Thoracic aorta (tissue), 2 donors: ENCODE measurements at regions not wholly inside any gene's neighbourhood (a gene's known extent, or its start where the extent isn't known, plus 50 kb on each side); places are given as distances from the start of the nearest gene placed in this dataset.

ENCODE experiments used
- ATAC-seq: fragments of 150-250 bp; one replicate; pipeline ENCODE4 v1.8.0; 2017; ENCODE audit warnings: low read depth; ENCODE audit not compliant: insufficient number of reproducible peaks, low FRiP score
- DNase-seq: peaks from one replicate; pipeline ENCODE4 v3.0.0-alpha.2; 2020; ENCODE audit warnings: low spot score
- H3K27ac ChIP-seq, 2 donors: fragments of 200-600 bp; sonication (generic); 1 replicate in 1 of 2; 2 replicates in 1 of 2; pipeline ENCODE4 v1.5.1; 2016; ENCODE audit warnings: mild to moderate bottlenecking in 2 of 2, moderate library complexity in 2 of 2
- H3K27me3 ChIP-seq: fragments of 200-600 bp; sonication (generic); replicated peaks from 2 replicates; pipeline ENCODE4 v1.6.0; 2016; ENCODE audit warnings: mild to moderate bottlenecking; ENCODE audit not compliant: insufficient read depth
- H3K36me3 ChIP-seq: fragments of 200-600 bp; sonication (generic); one replicate; pipeline ENCODE4 v1.5.1; 2016
- H3K4me1 ChIP-seq, 2 donors: fragments of 200-600 bp; sonication (generic); 1 replicate in 1 of 2; 2 replicates in 1 of 2; pipeline versions ENCODE4 v1.5.1 to v1.6.0; 2016; ENCODE audit warnings: low read depth in 2 of 2, mild to moderate bottlenecking in 1 of 2; ENCODE audit not compliant: control insufficient read depth in 1 of 2
- H3K4me3 ChIP-seq: fragments of 200-600 bp; sonication (generic); 2 replicates; pipeline ENCODE4 v1.5.1; 2016; ENCODE audit warnings: mild to moderate bottlenecking
- H3K9me3 ChIP-seq: fragments of 200-600 bp; sonication (generic); 2 replicates; pipeline ENCODE4 v1.5.1; 2016
- TF ChIP-seq, protein P1 (sequence below): fragments of 200-600 bp; sonication (generic); IDR thresholded peaks from one replicate; pipeline ENCODE4 v1.5.1; 2019; ENCODE audit warnings: antibody characterized with exemption

DNA sequence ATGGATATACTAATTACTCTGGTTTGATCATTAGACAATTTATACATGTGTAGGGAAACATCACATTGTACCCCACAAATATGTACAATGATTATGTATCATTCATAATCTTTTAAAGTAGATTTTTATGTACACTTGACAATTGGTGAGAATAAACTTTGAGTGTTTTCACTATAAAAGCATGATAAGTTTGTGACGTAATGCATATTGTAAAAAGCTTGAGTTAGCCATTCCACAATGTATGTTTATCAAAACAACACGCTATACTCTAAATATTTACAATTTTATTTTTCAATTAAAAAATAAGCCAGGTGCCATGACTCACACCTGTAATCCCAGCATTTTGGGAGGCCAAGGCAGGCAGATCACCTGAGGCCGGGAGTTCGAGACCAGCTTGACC is 360.1 kb upstream of the ITGA1 start:
- H3K36me3 ChIP-seq = no peaks in the 10 kb centered on the region
- no peaks in the 10 kb centered on the region for H3K9me3 ChIP-seq
- ATAC-seq = no peak
- H3K4me1 ChIP-seq = no peaks in the 10 kb centered on the region
- TF ChIP-seq, protein P1, sequence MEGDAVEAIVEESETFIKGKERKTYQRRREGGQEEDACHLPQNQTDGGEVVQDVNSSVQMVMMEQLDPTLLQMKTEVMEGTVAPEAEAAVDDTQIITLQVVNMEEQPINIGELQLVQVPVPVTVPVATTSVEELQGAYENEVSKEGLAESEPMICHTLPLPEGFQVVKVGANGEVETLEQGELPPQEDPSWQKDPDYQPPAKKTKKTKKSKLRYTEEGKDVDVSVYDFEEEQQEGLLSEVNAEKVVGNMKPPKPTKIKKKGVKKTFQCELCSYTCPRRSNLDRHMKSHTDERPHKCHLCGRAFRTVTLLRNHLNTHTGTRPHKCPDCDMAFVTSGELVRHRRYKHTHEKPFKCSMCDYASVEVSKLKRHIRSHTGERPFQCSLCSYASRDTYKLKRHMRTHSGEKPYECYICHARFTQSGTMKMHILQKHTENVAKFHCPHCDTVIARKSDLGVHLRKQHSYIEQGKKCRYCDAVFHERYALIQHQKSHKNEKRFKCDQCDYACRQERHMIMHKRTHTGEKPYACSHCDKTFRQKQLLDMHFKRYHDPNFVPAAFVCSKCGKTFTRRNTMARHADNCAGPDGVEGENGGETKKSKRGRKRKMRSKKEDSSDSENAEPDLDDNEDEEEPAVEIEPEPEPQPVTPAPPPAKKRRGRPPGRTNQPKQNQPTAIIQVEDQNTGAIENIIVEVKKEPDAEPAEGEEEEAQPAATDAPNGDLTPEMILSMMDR = no peak
- no peaks in the 10 kb centered on the region for H3K27me3 ChIP-seq
- no peak overlapping the region for H3K4me3 ChIP-seq
- DNase-seq = no peak
- no peak overlapping the region for H3K27ac ChIP-seq

DNA sequence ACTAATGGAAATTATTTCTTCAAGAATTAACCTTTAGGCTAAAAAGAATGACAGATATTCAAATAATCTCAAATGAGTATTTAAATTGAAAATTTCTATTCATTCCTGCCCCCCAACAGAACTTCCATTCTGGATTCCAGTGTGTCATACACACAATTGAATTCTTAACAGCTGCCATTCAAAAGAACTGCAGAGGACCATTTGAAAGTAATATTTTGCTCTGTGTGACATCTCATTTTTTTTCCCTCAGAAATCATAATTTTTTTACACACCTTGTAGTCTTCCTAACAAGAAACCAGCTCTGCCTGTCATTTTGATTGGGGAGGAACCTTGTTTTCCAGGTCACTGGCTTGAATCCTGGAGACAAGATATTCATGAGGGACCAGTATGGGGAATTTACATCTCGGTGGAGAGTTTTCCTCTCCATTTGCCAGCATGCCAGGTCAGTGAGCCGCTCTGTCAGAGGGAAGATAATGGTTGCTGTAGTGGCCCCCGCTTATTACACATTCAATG is 358.7 kb upstream of the ITGA1 start:
- DNase-seq = no peak
- TF ChIP-seq, protein P1 = no peak
- no peak for ATAC-seq
- H3K9me3 ChIP-seq = no peaks in the 10 kb centered on the region
- no peak overlapping the region for H3K4me3 ChIP-seq
- H3K27ac ChIP-seq = no peak overlapping the region
- no peaks in the 10 kb centered on the region for H3K4me1 ChIP-seq
- H3K36me3 ChIP-seq = no peaks in the 10 kb centered on the region
- no peaks in the 10 kb centered on the region for H3K27me3 ChIP-seq

DNA sequence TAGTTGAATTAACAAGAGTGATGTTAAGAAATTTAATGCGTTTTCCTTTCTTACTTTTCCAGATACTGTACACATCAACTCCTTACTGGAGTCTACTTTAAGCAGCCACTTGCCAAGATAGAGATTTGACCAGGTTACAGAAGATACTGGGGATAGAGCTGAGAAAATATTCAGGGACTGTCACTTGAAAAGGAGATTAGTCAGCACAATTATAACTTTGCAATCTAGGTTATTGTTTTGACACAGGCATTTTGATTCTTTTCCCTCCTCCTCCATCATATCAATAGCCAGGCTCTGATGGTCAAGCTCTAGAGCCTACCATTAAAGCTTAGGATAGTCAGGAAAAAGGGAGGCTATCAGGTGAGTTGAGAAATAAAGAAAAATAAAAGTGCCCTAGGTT is 345.9 kb upstream of the ITGA1 start:
- TF ChIP-seq, protein P1 = no peak
- no peaks in the 10 kb centered on the region for H3K9me3 ChIP-seq
- no peak for DNase-seq
- no peaks in the 10 kb centered on the region for H3K4me1 ChIP-seq
- H3K36me3 ChIP-seq = no peaks in the 10 kb centered on the region
- no peak overlapping the region for H3K4me3 ChIP-seq
- H3K27ac ChIP-seq = no peak overlapping the region
- H3K27me3 ChIP-seq = no peaks in the 10 kb centered on the region
- no peak for ATAC-seq

DNA sequence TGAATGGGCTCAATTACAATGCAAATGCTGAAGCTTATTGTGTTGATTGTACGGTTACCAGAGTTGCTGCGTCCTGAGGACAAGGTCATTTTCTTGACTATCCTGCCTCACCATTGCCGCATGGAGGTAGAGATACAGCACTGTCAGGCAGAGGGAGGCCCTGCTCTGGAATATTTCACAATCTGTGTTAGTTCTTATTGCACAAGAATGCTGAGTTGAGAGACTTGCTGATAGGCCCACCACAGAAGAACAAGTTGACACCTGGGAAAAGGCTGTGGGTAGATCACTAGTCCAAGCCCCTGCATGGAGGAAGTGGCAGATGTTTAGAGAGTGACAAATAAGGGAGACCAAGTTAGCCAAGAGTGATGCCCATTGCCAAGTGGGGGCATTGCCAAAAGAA is 344.5 kb upstream of the ITGA1 start:
- Histone ChIP-seq H3K27ac (no peak overlapping the region), H3K4me1 (no peaks in the 10 kb centered on the region), H3K4me3 (no peak overlapping the region), H3K9me3 (no peaks in the 10 kb centered on the region), H3K27me3 (no peaks in the 10 kb centered on the region), H3K36me3 (no peaks in the 10 kb centered on the region)
- ATAC-seq = no peak
- no peak for DNase-seq
- TF ChIP-seq, protein P1 = no peak

DNA sequence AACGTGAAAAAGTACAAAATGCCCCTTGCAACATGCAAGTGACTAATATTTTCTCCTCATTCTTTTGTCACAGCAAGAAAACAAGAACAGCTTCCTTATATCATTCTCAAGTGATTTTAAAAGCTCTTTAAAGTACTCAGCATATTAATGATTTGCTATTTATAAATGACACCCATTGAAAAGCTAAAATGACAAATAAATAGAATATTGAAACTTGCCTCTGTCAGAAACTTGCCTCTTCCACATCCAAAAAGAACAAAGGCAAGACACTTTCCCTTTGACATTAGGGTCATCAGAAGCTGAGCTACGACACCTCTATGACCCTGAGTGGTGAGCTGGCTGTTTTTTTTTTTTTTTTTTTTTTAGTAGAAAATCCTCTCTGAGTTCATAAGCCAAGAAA is 339.6 kb upstream of the ITGA1 start:
- no peak for ATAC-seq
- TF ChIP-seq, protein P1 = no peak

More for the DNA sequence above, 339.6 kb upstream of the ITGA1 start:
- H3K9me3 ChIP-seq = no peaks in the 10 kb centered on the region
- no peaks in the 10 kb centered on the region for H3K27me3 ChIP-seq
- no peaks in the 10 kb centered on the region for H3K4me1 ChIP-seq
- no peak for DNase-seq
- H3K27ac ChIP-seq = no peak overlapping the region
- no peak overlapping the region for H3K4me3 ChIP-seq
- H3K36me3 ChIP-seq = no peaks in the 10 kb centered on the region
